ENCODE measurements at regions not wholly inside any gene's neighbourhood (a gene's known extent, or its start where the extent isn't known, plus 50 kb on each side); places are given as distances from the start of the nearest gene placed in this dataset.

DNA sequence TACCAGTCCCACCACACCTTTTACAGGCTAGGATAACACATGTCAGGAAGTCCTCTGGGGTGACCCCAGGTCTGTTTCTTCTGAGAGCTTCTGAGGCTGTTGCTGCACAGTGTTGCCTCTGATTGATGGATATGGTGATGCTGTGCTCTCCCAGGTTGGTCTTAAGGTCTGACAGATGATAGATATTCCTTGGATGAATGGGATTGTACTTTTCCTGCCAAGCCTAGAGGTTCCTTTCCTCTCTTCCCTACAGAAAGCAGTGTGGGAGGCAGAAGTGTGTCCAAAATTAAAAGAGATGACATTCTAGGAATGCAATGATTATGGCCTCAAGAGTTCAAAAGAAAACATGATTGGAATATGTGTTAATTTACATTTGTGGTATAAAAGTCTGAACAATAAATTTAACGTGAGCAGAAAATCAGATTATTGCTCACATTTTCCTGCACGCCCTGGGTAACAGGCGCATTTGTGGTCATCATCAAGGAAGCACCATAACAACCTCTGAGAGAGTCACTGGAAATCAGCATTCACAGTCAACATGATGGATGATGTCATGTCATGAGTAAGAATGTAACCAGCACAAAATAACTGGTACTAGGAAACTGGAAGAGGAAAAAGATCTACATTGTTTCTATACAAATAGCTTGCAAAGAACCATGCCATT lies 73.7 kb downstream of the BBS10 start:
- no peak for TF ChIP-seq TCF12 (IDR thresholded peaks at IDR 0.05; ENCODE audit: low read depth)
- no peak for TF ChIP-seq NFIC (IDR thresholded peaks at IDR 0.05)
- TF ChIP-seq USF1 (IDR thresholded peaks at IDR 0.05) = no peak
- no peak for TF ChIP-seq RAD21 (IDR thresholded peaks at IDR 0.05; ENCODE audit: low read depth)
- no peak for TF ChIP-seq EGR1 (IDR thresholded peaks at IDR 0.05)
- TF ChIP-seq REST (IDR thresholded peaks at IDR 0.05; ENCODE audit: low read depth) = no peak
- no peak for TF ChIP-seq TAF1 (IDR thresholded peaks at IDR 0.05; ENCODE audit: low read depth)
- TF ChIP-seq FOXM1 (IDR thresholded peaks at IDR 0.05; ENCODE audit: borderline replicate concordance, low read depth) = no peak
- TF ChIP-seq CEBPB (IDR thresholded peaks at IDR 0.05) = no peak
- no peak for TF ChIP-seq TEAD4 (IDR thresholded peaks at IDR 0.05)
- TF ChIP-seq, protein P1, sequence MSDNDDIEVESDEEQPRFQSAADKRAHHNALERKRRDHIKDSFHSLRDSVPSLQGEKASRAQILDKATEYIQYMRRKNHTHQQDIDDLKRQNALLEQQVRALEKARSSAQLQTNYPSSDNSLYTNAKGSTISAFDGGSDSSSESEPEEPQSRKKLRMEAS (IDR thresholded peaks at IDR 0.05) = no peak
- TF ChIP-seq EP300 (IDR thresholded peaks at IDR 0.05; ENCODE audit: borderline replicate concordance) = no peak
- TF ChIP-seq CREB1 (IDR thresholded peaks at IDR 0.05; ENCODE audit: low read depth) = no peak
- no peak for TF ChIP-seq YY1 (IDR thresholded peaks at IDR 0.05; ENCODE audit: low read depth)
- no peak for TF ChIP-seq ZBTB7A (IDR thresholded peaks at IDR 0.05; ENCODE audit: low read depth)

DNA sequence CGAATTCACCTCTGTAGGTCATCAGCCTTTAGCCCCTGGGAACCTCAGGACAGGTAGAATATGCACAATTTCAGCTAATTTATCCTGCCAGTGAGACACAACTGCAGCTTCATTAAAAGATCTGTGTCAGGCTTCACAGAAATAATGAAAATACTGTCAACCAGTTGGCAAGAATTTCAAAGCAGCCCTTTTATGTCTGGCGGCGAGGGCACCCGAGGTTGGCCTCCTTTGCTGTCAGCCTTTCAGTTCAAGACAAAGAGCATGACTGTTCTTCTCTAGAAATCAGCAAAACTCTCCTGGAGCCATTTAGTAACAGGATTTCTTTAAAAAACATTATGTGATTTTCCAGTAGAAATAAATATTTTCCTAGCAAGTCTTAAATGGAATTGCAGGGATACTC lies 75.9 kb downstream of the BBS10 start:
- TF ChIP-seq TAF1 (IDR thresholded peaks at IDR 0.05; ENCODE audit: low read depth) (no peak), TEAD4 (IDR thresholded peaks at IDR 0.05) (no peak), ZBTB7A (IDR thresholded peaks at IDR 0.05; ENCODE audit: low read depth) (no peak), FOXM1 (IDR thresholded peaks at IDR 0.05; ENCODE audit: borderline replicate concordance, low read depth) (no peak), NFIC (IDR thresholded peaks at IDR 0.05) (no peak), EP300 (IDR thresholded peaks at IDR 0.05; ENCODE audit: borderline replicate concordance) (no peak), YY1 (IDR thresholded peaks at IDR 0.05; ENCODE audit: low read depth) (no peak), CEBPB (IDR thresholded peaks at IDR 0.05) (no peak), EGR1 (IDR thresholded peaks at IDR 0.05) (no peak), CREB1 (IDR thresholded peaks at IDR 0.05; ENCODE audit: low read depth) (no peak), RAD21 (IDR thresholded peaks at IDR 0.05; ENCODE audit: low read depth) (no peak), TCF12 (IDR thresholded peaks at IDR 0.05; ENCODE audit: low read depth) (no peak), USF1 (IDR thresholded peaks at IDR 0.05) (no peak), REST (IDR thresholded peaks at IDR 0.05; ENCODE audit: low read depth) (no peak)
- TF ChIP-seq, protein P1 (IDR thresholded peaks at IDR 0.05) = no peak

DNA sequence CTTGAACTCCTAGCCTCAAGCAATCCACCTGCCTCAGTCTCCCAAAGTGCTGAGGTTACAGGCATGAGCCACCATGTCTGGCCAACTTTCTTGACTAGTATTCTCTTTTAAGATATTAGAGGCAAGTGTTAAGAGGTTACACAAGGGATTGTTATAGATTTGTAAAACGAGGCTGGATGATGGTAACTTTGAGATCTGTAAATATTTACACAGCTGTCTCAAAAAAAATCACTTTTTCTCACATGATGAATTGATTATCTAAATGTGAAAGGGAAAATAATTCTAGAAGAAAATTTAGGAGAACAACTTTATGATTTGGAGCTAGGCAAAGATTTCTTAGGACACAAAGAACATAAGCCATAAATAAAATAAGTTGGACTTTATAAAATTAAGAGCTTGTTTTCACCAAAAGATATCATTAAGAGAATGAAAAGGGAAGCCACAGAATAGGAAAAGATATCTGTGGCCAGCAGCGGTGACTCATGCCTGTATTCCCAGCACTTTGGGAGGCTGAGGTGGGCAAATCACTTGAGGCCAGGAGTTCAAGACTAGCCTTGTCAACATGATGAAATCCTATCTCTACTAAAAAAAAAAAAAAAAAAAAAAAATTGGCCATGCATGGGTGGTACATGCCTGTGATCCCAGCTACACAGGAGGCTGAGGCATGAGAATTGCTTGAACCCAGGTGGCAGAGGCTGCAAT lies 77.4 kb downstream of the BBS10 start:
- TF ChIP-seq TCF12 (IDR thresholded peaks at IDR 0.05; ENCODE audit: low read depth) = no peak
- no peak for TF ChIP-seq USF1 (IDR thresholded peaks at IDR 0.05)
- TF ChIP-seq YY1 (IDR thresholded peaks at IDR 0.05; ENCODE audit: low read depth) = no peak
- no peak for TF ChIP-seq RAD21 (IDR thresholded peaks at IDR 0.05; ENCODE audit: low read depth)
- no peak for TF ChIP-seq ZBTB7A (IDR thresholded peaks at IDR 0.05; ENCODE audit: low read depth)
- no peak for TF ChIP-seq REST (IDR thresholded peaks at IDR 0.05; ENCODE audit: low read depth)
- no peak for TF ChIP-seq TEAD4 (IDR thresholded peaks at IDR 0.05)
- no peak for TF ChIP-seq CEBPB (IDR thresholded peaks at IDR 0.05)
- TF ChIP-seq TAF1 (IDR thresholded peaks at IDR 0.05; ENCODE audit: low read depth) = no peak
- no peak for TF ChIP-seq NFIC (IDR thresholded peaks at IDR 0.05)
- TF ChIP-seq CREB1 (IDR thresholded peaks at IDR 0.05; ENCODE audit: low read depth) = no peak
- TF ChIP-seq EGR1 (IDR thresholded peaks at IDR 0.05) = no peak
